GM12874 (cell line): ENCODE measurements at regions not wholly inside any gene's neighbourhood (a gene's known extent, or its start where the extent isn't known, plus 50 kb on each side); places are given as distances from the start of the nearest gene placed in this dataset.

ENCODE experiments used
- TF ChIP-seq, protein P1 (sequence below): IDR thresholded peaks from 2 replicates; pipeline ENCODE4 v1.5.1; 2011; ENCODE audit warnings: low read depth, mild to moderate bottlenecking, control low read depth, low read length, moderate library complexity; ENCODE audit not compliant: insufficient read depth

DNA sequence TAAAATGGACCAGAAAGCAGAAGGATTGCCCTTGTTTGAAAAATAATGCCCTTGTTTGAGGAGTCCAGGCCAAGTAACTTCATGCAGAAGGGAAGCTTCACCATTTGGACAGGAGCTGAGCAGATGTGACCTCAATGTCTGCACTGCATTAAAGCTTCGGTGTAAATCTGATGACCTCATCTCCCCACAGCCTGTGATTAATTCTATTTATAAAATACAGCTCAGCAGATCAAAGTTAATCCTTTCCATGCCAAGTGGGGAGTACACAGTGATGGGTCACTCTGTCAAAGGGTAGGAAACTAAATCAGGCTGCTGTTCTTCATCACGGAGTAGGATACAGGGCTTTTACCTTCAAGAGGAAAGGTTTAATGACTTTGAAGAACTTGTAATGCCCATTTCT lies 533.7 kb downstream of the RPS29 start:
- TF ChIP-seq, protein P1, sequence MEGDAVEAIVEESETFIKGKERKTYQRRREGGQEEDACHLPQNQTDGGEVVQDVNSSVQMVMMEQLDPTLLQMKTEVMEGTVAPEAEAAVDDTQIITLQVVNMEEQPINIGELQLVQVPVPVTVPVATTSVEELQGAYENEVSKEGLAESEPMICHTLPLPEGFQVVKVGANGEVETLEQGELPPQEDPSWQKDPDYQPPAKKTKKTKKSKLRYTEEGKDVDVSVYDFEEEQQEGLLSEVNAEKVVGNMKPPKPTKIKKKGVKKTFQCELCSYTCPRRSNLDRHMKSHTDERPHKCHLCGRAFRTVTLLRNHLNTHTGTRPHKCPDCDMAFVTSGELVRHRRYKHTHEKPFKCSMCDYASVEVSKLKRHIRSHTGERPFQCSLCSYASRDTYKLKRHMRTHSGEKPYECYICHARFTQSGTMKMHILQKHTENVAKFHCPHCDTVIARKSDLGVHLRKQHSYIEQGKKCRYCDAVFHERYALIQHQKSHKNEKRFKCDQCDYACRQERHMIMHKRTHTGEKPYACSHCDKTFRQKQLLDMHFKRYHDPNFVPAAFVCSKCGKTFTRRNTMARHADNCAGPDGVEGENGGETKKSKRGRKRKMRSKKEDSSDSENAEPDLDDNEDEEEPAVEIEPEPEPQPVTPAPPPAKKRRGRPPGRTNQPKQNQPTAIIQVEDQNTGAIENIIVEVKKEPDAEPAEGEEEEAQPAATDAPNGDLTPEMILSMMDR: no peak

- TF ChIP-seq, protein P1: no peak
Observed at GRCh38 chr14:49051328-49052060, 534.7 kb downstream of the RPS29 start.

DNA sequence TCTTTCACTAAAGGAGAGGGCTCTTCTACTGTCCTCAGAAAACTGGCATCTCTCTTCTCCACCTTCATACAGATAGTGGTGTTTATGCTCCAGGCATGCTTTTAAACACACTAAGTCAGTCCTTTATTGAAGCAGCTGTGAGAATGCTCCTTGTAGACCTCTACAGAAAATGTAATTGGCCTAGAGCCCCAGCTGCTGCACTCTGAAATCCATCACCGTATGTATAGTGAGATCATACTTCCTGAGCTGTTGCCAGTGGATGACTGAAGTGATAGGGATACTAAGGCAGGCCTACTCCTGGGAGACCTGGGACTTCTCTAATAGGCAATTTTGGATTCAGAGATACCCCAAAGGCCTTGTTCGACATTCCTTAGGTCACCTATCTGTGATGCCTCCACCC lies 535.4 kb downstream of the RPS29 start:
- TF ChIP-seq, protein P1: no peak

GRCh38 chr14:49049711-49050110 lies 536.5 kb downstream of the RPS29 start:
- TF ChIP-seq, protein P1: no peak

DNA sequence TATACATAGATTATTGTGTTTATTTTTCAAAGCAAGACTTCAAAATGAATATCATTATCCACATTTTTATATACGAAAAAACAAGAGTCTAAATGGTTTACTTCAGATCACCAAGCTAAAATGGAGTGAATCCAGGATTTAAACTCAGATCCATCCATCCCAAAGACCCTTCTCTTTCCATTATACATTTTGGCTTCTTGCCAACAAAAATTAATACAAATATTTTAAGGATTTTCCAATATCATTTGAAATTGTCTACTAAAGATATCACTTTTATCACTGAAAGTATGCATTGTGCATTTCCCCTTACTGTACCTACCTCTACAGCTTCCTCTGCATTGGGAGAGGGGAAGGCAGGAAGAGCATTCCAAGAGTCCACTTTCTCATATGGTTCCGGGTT lies 541.2 kb downstream of the RPS29 start:
- TF ChIP-seq, protein P1: no peak

DNA sequence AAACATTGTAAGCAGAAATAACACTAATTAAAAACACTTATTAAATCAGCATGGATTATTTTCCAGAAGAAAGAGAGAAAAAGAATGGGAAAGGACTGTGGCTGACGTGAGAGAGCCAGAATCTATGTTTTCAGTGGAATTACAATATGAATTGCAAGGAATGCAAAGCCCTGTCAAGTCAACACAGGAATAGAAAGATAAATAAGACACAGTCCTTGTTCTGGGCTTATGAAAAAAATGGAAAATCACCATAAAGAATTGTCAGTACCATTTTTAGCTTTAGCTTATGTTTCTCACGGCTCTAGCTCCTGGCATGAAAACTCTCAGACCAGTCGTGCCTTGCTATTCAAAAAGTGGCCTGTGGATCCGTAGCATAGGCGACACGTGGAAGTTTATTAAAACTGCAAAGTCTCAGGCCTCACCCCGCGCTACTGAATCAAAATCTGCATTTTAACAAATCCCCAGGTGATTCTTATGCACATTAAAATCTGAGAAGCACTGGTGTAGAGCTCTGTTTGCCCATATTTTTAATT lies 549.1 kb downstream of the RPS29 start:
- TF ChIP-seq, protein P1: no peak

- TF ChIP-seq, protein P1: no peak
Observed at GRCh38 chr14:49036266-49036665, 549.9 kb downstream of the RPS29 start.
